ENCODE measurements at regions not wholly inside any gene's neighbourhood (a gene's known extent, or its start where the extent isn't known, plus 50 kb on each side); places are given as distances from the start of the nearest gene placed in this dataset.

DNA sequence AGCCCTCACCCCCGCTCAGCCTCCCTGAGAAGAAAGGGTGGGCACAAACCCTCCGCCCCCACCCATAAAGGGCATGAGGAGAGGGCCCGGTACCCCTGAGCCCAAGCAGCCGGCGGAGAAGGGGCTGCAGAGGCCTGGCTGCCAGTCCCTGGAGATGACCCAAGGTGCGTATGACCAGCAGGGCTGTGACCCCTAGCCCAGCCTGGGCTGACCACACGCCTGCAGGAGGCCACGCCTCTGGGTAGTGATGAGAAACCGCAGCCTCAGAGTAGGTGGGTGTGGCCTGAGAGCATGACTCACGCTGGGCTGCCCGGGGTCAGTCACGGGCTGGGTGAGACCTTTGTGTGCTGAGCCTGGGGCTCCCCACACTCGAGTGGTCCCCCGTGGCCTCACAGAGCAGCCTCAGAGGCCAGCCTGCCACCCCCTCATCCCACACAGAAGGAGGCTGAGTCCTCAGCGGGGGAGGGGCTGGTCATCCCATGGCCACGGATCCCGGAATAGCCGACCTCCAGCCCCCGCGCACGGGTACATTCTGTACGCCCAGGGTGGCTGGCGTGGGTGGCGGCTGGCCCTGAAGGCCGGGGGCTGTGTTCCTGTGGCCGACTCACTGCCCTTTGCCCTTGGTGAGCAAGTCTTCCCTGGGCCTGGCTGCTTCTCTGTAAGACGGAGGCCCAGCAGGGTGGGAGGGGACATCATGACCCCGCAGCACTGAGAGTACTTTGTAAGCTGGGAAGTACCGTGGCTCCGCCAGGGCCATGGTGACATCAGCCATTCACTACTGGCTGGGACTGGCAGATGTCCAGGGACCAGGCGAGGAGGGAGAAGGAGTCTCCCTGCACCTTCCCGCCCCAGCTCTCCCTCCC is 110.8 kb upstream of the OTOS start:
- TF ChIP-seq POLR2A (IDR thresholded peaks at IDR 0.05), result no peak
- TF ChIP-seq, protein P1, sequence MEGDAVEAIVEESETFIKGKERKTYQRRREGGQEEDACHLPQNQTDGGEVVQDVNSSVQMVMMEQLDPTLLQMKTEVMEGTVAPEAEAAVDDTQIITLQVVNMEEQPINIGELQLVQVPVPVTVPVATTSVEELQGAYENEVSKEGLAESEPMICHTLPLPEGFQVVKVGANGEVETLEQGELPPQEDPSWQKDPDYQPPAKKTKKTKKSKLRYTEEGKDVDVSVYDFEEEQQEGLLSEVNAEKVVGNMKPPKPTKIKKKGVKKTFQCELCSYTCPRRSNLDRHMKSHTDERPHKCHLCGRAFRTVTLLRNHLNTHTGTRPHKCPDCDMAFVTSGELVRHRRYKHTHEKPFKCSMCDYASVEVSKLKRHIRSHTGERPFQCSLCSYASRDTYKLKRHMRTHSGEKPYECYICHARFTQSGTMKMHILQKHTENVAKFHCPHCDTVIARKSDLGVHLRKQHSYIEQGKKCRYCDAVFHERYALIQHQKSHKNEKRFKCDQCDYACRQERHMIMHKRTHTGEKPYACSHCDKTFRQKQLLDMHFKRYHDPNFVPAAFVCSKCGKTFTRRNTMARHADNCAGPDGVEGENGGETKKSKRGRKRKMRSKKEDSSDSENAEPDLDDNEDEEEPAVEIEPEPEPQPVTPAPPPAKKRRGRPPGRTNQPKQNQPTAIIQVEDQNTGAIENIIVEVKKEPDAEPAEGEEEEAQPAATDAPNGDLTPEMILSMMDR (IDR thresholded peaks at IDR 0.05), result no peak

Data from heart left ventricle (tissue), 13 donors.